ENCODE measurements at regions not wholly inside any gene's neighbourhood (a gene's known extent, or its start where the extent isn't known, plus 50 kb on each side); places are given as distances from the start of the nearest gene placed in this dataset.

DNA sequence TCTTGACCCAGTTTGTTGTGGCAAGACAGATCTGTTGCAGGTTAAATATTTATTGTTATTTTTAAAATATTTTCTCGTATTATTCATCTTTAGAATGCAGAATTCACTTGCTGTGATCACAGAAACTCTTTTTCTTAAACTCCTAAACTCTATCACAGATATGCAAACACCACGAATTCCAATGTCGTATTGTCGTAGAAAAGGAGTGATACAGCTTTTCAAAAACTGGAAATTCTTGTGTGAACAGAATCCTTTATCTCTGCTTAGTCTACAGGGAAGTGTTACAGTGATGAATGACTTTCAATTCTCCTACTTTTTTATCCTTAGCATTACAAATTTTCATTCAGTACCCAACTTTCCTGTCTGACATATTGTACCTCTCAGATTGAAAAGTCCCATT is 1329.5 kb upstream of the B3GALT2 start:
- H3K4me3 ChIP-seq (ENCODE audit: low read depth, low read length), result no peak overlapping the region
- TF ChIP-seq CTCF (IDR thresholded peaks at IDR 0.05; ENCODE audit: insufficient read depth, low read depth, low read length, missing control alignments), result no peak
- no peak for DNase-seq (ENCODE audit: low read depth)

DNA sequence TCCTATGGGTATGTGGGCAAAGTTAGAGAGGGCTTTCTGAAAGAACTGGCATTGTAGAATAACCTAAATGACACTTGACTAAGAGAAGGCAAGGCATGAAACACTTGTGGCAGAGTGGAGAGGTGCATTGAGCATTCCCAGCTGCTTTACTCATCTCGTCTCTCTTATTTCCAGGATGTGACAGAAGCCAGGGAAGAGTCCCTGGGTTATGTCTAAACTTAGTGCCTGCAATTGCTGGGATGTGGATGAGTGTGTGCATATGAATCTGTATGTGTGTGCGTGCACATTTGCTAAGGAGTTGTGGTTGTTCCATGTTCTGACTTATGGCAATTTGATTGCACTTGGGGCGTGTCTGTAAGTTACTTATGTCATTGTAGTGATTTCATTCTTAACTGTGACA is 1326.5 kb upstream of the B3GALT2 start:
- no peak for DNase-seq (ENCODE audit: low read depth)
- no peak overlapping the region for H3K4me3 ChIP-seq (ENCODE audit: low read depth, low read length)
- TF ChIP-seq CTCF (IDR thresholded peaks at IDR 0.05; ENCODE audit: insufficient read depth, low read depth, low read length, missing control alignments), result no peak

DNA sequence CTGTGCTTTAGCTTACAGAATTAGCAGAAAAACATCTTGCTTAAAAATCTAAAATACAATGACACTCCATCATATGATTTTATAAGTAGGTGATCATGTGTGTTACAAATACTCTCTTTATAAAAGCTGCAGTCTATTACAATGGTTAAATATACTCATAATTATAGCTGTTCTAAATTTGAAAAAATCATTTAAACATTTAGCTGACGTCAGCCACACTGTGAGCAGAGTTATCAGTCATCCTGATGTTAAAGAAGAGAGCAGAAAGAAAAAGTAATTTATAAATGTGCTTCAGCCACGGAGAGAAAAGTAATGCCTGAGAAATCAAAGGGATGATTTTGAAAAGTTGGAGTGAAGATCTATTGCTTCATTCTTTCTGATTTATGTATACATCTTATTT is 1325.9 kb upstream of the B3GALT2 start:
- TF ChIP-seq CTCF (IDR thresholded peaks at IDR 0.05; ENCODE audit: insufficient read depth, low read depth, low read length, missing control alignments), result no peak
- H3K4me3 ChIP-seq (ENCODE audit: low read depth, low read length), result no peak overlapping the region
- DNase-seq (ENCODE audit: low read depth), result no peak

- no peak overlapping the region for H3K4me3 ChIP-seq (ENCODE audit: low read depth, low read length)
- no peak for TF ChIP-seq CTCF (IDR thresholded peaks at IDR 0.05; ENCODE audit: insufficient read depth, low read depth, low read length, missing control alignments)
- DNase-seq (ENCODE audit: low read depth), result no peak
These were observed 1316.8 kb upstream of the B3GALT2 start for GRCh38 chr1:194503209-194503608.

GRCh38 chr1:194495434-194495833 is 1309.0 kb upstream of the B3GALT2 start:
- no peak for DNase-seq (ENCODE audit: low read depth)

DNA sequence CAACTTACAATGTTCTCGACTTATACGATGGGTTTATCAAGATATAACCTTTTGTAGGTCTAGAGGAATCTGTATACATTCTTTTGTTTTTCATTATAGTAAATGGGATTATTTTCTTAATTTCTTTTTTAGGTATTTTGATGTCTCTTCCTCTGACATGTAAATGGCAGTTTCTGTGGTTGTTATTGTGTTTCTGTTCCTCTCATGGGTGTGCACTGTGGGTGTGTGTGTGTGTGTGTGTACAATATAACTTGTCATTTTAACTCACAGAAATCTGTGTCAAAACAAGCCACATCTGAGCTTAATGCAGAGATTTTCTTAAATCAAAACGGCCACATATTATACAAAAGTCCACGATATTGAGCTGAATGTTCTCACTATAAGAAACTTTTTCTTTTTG is 1300.8 kb upstream of the B3GALT2 start:
- no peak overlapping the region for H3K4me3 ChIP-seq (ENCODE audit: low read depth, low read length)
- DNase-seq (ENCODE audit: low read depth), result no peak
- TF ChIP-seq CTCF (IDR thresholded peaks at IDR 0.05; ENCODE audit: insufficient read depth, low read depth, low read length, missing control alignments), result no peak

More at GRCh38 chr1:194495434-194495833, 1309.0 kb upstream of the B3GALT2 start:
- no peak for TF ChIP-seq CTCF (IDR thresholded peaks at IDR 0.05; ENCODE audit: insufficient read depth, low read depth, low read length, missing control alignments)
- H3K4me3 ChIP-seq (ENCODE audit: low read depth, low read length), result no peak overlapping the region

DNA sequence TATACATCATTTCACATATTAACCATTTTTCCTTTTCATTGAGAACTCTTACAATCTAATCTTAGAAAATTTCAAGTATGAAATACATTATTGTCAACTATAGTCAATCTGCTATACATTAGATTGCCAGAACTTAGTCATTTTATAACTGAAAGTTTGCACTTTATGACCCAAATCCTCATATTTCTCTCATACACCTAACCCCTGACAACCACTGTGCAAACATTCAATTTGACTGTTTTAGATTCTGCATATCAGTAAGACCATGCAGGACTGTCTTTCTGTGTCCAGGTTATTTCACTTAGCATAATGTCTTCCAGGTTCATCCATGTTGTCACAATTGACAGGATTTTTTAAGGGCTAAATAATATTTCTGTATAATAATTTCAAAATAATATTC is 1299.0 kb upstream of the B3GALT2 start:
- H3K4me3 ChIP-seq (ENCODE audit: low read depth, low read length), result no peak overlapping the region
- no peak for DNase-seq (ENCODE audit: low read depth)
- TF ChIP-seq CTCF (IDR thresholded peaks at IDR 0.05; ENCODE audit: insufficient read depth, low read depth, low read length, missing control alignments), result no peak
